HG02588 (cell line): ENCODE measurements at regions not wholly inside any gene's neighbourhood (a gene's known extent, or its start where the extent isn't known, plus 50 kb on each side); places are given as distances from the start of the nearest gene placed in this dataset.

ENCODE experiments used
- ATAC-seq: cut with Tn5 transposase; IDR thresholded peaks from one replicate; pipeline ENCODE4 v1.9.1; 2021; ENCODE audit warnings: mild to moderate bottlenecking, moderate library complexity; ENCODE audit not compliant: unreplicated experiment

GRCh38 chr2:101558740-101559525 is 84.0 kb upstream of the RFX8 start:
- no peak for ATAC-seq

- ATAC-seq, result no peak
Measured at GRCh38 chr2:101556033-101556459, 81.1 kb upstream of the RFX8 start.

- ATAC-seq, result no peak
Measured at GRCh38 chr2:101551336-101551888, 76.5 kb upstream of the RFX8 start.

GRCh38 chr2:101550555-101550954 is 75.6 kb upstream of the RFX8 start:
- ATAC-seq, result no peak

- ATAC-seq, result no peak
Measured at GRCh38 chr2:101549371-101549770, 74.5 kb upstream of the RFX8 start.

- no peak for ATAC-seq
Measured at GRCh38 chr2:101546376-101547058, 71.6 kb upstream of the RFX8 start.

- ATAC-seq, result no peak
Measured at GRCh38 chr2:101545950-101546349, 71.0 kb upstream of the RFX8 start.

GRCh38 chr2:101540518-101540917 is 65.6 kb upstream of the RFX8 start:
- ATAC-seq, result no peak

GRCh38 chr2:101538076-101538475 is 63.2 kb upstream of the RFX8 start:
- no peak for ATAC-seq

GRCh38 chr2:101534149-101534611 is 59.3 kb upstream of the RFX8 start:
- no peak for ATAC-seq

GRCh38 chr2:101533561-101534148 is 58.7 kb upstream of the RFX8 start:
- ATAC-seq, result no peak

- ATAC-seq, result no peak
Measured at GRCh38 chr2:101528501-101528900, 53.6 kb upstream of the RFX8 start.

GRCh38 chr2:101524806-101525430 is 50.0 kb upstream of the RFX8 start:
- ATAC-seq, result no peak
